22Rv1 (cell line): ENCODE measurements at regions not wholly inside any gene's neighbourhood (a gene's known extent, or its start where the extent isn't known, plus 50 kb on each side); places are given as distances from the start of the nearest gene placed in this dataset.

Source experiments
- CTCF ChIP-seq: fragments of 450-650 bp; IDR thresholded peaks from 2 replicates; pipeline ENCODE4 v1.5.1; 2017; ENCODE audit warnings: mild to moderate bottlenecking
- ZFX ChIP-seq: fragments of 450-650 bp; IDR thresholded peaks from 2 replicates; pipeline ENCODE4 v1.6.1; 2017; ENCODE audit warnings: antibody characterized with exemption, borderline replicate concordance

- TF ChIP-seq CTCF (no peak), ZFX (no peak)
Measured at GRCh38 chr3:117774130-117774529, 1064.6 kb downstream of the TUSC7 start.
